Erythroblast (primary cell): ENCODE measurements at regions not wholly inside any gene's neighbourhood (a gene's known extent, or its start where the extent isn't known, plus 50 kb on each side); places are given as distances from the start of the nearest gene placed in this dataset.
"Not testable (repeated sequence)": the region's sequence is repeated elsewhere in the genome, so short reads cannot be mapped to it uniquely, and the experiment has no call there.

Source experiments
- DNase-seq, 2 experiments: peaks; one replicate each; lab custom pipeline; 2025; lab: John Stamatoyannopoulos, UW
- GATA1 ChIP-seq: IDR thresholded peaks from 2 replicates; pipeline ENCODE4 v1.6.1; 2011; ENCODE audit warnings: low read depth, mild to moderate bottlenecking, control low read depth, low read length, moderate library complexity
- POLR2A ChIP-seq: IDR thresholded peaks from 2 replicates; pipeline ENCODE4 v1.6.1; 2011; ENCODE audit warnings: mild to moderate bottlenecking, low read length

GRCh38 chr5:120917214-120917758 lies 453.2 kb downstream of the PRR16 start:
- no peak for DNase-seq
- TF ChIP-seq GATA1 (no peak), POLR2A (no peak)

GRCh38 chr5:120919017-120919416 lies 454.9 kb downstream of the PRR16 start:
- TF ChIP-seq GATA1: no peak
- TF ChIP-seq POLR2A: no peak
- DNase-seq: no peak

- TF ChIP-seq POLR2A (no peak), GATA1 (no peak)
- no peak for DNase-seq
These were observed 458.9 kb downstream of the PRR16 start for GRCh38 chr5:120923026-120923425.

DNA sequence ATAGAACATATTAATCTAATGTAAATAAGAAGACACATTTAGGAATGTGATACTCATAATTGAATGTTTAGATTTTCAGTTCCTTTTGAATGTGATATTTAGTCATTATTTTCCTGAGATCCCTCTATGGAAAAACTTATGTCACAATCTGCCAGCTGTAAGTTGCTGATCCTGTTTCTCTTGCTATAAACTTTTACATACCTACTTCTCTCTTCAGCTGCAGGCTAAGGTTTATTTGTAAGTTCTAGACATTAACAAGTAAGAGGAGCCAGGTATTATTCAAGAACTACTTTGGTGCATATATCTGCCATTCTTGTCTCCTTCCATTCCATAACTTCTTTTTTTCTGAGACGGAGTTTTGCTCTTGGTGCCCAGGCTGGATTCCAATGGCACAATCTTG lies 462.4 kb downstream of the PRR16 start:
- no peak for DNase-seq
- no peak for TF ChIP-seq GATA1
- no peak for TF ChIP-seq POLR2A

DNA sequence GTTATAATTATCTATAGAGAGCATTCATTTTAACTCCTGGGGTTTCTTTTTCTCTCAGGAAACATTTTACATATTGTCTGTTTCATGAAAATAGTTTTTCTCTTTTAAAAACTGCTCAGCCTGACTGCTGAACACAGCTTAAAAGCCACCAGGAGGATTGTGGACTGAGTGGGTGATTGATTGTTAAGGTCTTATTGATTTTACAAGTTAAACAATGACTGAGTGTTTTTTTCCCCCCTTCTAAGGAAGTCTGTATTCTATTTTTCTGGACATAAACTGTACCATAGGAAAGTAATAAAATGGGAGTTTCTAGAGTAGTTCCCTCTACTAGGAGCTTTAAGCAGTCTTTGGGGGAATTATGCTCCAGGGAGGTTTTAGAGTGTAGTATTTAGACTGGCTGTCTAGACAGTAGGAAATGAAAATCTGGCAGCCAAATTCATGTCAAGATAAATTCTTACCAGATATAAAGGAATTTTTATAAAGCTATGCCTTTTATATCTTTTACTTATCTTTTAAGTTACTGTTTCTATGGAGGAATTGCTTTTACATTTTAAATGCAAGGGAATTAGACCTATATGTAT lies 463.9 kb downstream of the PRR16 start:
- DNase-seq: no peak
- TF ChIP-seq GATA1 (no peak), POLR2A (no peak)

DNA sequence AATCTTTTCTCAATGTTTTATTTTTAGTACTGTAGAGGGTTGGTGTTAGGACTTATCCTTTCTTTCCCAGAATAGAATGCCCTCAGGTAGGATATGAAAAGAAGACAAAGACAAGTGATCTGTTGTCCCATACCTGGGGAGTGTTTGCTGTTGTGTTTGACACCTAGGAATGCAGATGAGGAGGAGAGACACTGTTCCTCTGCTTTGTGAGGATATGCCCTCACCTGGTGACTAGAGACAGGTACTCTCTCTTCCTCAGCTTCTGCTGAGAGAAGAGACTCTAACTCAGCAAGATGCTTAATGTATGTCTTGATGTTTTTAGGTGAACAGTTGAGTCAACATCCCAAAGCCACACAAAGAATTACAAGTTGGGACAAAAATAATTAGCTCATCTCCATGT lies 468.4 kb downstream of the PRR16 start:
- no peak for DNase-seq
- TF ChIP-seq GATA1 (no peak), POLR2A (no peak)

GRCh38 chr5:120934031-120934430 lies 469.9 kb downstream of the PRR16 start:
- TF ChIP-seq POLR2A (no peak), GATA1 (no peak)
- no peak for DNase-seq

DNA sequence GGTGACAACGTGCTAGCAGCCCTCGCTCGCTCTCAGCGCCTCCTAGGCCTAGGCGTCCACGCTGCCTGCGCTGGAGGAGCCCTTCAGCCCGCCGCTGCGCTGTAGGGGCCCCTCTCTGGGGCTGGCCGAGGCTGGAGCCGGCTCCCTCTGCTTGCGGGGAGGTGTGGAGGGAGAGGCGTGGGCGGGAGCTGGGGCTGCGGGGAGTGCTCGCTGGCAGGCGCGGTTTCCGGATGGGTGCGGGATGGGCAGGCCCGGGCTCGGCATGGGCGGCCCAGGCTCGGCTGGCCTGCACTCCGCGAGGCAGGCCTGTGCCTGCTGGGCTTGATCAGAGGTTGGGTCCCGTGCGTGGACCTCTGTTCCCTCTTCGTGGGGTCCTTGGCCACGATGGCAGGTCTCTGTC lies 472.6 kb downstream of the PRR16 start:
- no peak for TF ChIP-seq GATA1
- no peak for TF ChIP-seq POLR2A
- DNase-seq: no peak

GRCh38 chr5:120938604-120939003 lies 474.5 kb downstream of the PRR16 start:
- DNase-seq: no peak
- no peak for TF ChIP-seq POLR2A
- no peak for TF ChIP-seq GATA1

DNA sequence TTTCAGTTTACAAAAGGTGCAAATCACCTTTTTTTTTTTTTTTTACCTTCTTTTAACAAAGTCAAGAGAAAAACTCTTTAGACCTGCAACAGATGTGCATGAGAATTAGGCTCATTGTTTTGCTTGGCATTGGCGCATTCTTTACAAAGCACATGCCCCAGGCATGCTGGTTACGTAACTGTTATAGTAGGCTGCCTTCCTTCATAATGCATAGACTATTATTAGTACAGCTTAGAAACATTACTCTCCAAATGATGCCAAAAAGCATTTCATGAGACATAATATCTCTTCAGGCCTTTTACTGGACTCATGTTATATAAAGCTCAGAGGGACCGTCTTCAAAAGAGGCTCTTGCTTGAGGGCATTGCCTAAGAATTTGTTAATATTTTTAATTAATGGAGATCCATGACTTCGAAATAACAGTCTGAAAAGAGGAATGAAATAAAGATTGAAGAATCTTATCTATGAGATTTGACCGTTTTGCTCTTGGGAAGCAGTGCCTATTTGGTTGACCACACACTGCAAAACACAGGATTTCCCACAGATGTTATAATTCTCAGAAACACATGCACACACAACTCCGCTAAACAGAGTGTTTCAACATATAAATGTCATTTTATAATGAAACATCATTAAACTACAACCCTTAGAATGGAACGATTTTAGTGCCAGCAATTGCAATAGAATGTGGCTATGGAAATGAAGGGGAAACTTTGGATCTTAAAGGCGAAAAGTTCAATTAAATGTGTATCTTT lies 478.7 kb downstream of the PRR16 start:
- no peak for DNase-seq
- TF ChIP-seq GATA1 (no peak), POLR2A (no peak)

GRCh38 chr5:120949596-120949995 lies 485.5 kb downstream of the PRR16 start:
- DNase-seq: not testable (repeated sequence)

- not testable (repeated sequence) for DNase-seq
These were observed 489.3 kb downstream of the PRR16 start for GRCh38 chr5:120953445-120953844.

GRCh38 chr5:120954255-120954654 lies 490.2 kb downstream of the PRR16 start:
- DNase-seq: no peak
- TF ChIP-seq POLR2A (no peak), GATA1 (no peak)

GRCh38 chr5:120955795-120956194 lies 491.7 kb downstream of the PRR16 start:
- TF ChIP-seq POLR2A (no peak), GATA1 (no peak)
- no peak for DNase-seq
